Lower leg skin (tissue), 4 donors: ENCODE measurements at regions not wholly inside any gene's neighbourhood (a gene's known extent, or its start where the extent isn't known, plus 50 kb on each side); places are given as distances from the start of the nearest gene placed in this dataset.
A peak's percentile ranks its signal among the peaks of the same experiment; 100 is the strongest.

Source experiments
- DNase-seq, 2 donors: peaks; one replicate each; pipeline ENCODE4 v3.0.0-alpha.2; 2019; ENCODE audit warnings: low spot score in 2 of 2
- H3K4me3 ChIP-seq: fragments of 200-600 bp; sonication (generic); 2 replicates; pipeline ENCODE4 v1.5.1; 2017; ENCODE audit warnings: mild to moderate bottlenecking, low read depth; ENCODE audit not compliant: poor library complexity, severe bottlenecking
- POLR2A ChIP-seq, 2 donors: fragments of 450-650 bp; IDR thresholded peaks; one replicate each; pipeline ENCODE4 v1.6.1; 2016 to 2017; ENCODE audit warnings: antibody characterized with exemption in 2 of 2, mild to moderate bottlenecking in 1 of 2, moderate library complexity in 1 of 2
- WGBS, 2 donors: methylation state at CpG; one replicate each; pipeline ENCODE4 v1.1.5; 2018; 5-methylcytosine and 5-hydroxymethylcytosine counted together
- intact Hi-C: fragments of 100-400 bp; cut with DNase I; formaldehyde crosslinking; loops from one replicate; pipeline ENCODE4 v1.15.0; 2023; ENCODE audit warnings: low total_unique reads
- TF ChIP-seq, protein P1 (sequence below), 3 donors: fragments of 450-650 bp; IDR thresholded peaks; one replicate each; pipeline ENCODE4 v1.5.1; 2016; ENCODE audit warnings: antibody characterized with exemption in 3 of 3, mild to moderate bottlenecking in 3 of 3, moderate library complexity in 2 of 3

DNA sequence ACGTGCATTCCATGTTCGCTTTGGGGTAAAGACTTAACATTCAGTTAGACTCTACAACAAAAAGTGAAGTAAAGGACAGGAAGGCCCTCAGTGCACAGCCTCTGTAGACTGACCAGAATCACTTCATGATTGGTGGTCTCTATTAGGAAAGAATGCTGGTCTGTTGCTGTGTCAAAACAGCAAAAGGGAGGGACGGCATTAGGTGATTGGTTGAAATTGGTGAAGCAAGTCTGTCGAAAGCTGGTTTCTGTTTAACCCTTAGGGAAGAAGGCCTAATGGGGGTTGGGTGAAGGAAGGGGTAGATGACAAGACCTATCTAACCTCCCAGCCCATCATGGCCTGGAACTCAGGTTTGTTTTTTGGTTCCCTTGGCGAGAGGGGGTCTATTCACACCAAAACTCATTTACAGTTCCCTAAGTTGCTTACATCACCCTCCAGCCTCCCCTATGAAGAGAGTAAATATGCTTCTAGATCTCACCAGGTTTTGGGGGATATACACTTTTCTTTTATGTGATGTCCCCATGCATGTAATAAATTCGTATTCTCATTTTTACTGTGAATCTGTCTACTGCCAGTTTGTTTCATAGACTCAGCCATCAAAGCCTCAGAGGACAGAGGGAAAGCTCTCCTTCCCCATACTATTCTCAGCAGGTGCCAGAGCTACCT, 65.6 kb downstream of the TMEM17 start:
- no peak for TF ChIP-seq POLR2A (IDR thresholded peaks at IDR 0.05)
- TF ChIP-seq, protein P1, sequence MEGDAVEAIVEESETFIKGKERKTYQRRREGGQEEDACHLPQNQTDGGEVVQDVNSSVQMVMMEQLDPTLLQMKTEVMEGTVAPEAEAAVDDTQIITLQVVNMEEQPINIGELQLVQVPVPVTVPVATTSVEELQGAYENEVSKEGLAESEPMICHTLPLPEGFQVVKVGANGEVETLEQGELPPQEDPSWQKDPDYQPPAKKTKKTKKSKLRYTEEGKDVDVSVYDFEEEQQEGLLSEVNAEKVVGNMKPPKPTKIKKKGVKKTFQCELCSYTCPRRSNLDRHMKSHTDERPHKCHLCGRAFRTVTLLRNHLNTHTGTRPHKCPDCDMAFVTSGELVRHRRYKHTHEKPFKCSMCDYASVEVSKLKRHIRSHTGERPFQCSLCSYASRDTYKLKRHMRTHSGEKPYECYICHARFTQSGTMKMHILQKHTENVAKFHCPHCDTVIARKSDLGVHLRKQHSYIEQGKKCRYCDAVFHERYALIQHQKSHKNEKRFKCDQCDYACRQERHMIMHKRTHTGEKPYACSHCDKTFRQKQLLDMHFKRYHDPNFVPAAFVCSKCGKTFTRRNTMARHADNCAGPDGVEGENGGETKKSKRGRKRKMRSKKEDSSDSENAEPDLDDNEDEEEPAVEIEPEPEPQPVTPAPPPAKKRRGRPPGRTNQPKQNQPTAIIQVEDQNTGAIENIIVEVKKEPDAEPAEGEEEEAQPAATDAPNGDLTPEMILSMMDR (IDR thresholded peaks at IDR 0.05): no peak
- no peak overlapping the region for H3K4me3 ChIP-seq
- WGBS, 2 donors: 91 to 93% methylated on average over 6 of the region's 6 CpGs
- peak in 1 of 2 donors; percentile 8 for DNase-seq
- intact Hi-C loops: no loop called here

DNA sequence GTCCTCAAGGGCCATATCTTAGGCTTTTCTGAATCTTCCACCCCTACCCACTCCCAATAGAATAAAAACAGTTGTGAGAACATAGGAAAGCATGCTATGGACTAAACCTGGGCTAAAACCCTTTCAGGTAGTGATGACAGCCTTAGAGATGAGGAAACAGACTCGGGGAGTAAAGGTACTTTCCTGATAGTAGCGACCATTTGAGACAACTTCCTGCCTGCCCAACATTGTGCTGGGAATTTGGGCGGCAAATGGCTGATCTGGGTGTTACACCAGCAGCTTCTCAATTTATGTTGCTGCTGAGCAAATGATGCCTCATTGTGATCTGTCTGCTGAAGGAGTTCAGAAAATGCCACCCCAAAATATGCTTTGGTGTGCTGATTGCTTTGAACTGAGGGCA, 66.6 kb downstream of the TMEM17 start:
- H3K4me3 ChIP-seq: no peak overlapping the region
- 80 to 85% methylated on average over 3 of the region's 3 CpGs for WGBS, 2 donors
- intact Hi-C loops: no loop called here
- TF ChIP-seq, protein P1 (IDR thresholded peaks at IDR 0.05): no peak
- no peak for TF ChIP-seq POLR2A (IDR thresholded peaks at IDR 0.05)
- DNase-seq: no peak

DNA sequence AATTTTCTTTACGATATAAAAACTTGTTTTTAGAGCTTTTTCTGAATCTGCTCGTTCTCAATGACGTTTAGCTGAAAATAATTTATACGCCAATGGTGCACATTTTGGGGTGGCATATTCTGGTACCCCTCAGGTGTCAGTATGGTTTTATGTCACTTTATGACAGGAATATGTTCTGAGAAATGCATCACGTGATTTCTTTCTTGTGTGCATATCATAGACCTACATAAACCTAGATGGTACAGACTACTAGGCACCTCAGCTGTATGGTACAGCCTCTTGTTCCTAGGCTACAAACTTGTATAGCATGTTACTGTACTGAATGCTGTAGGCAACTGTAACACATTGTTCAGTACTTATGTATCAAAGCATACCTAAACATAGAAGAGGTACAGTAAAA, 68.2 kb downstream of the TMEM17 start:
- no peak overlapping the region for H3K4me3 ChIP-seq
- no peak for DNase-seq
- WGBS, 2 donors: 92 to 94% methylated on average over 5 of the region's 5 CpGs
- TF ChIP-seq, protein P1 (IDR thresholded peaks at IDR 0.05): no peak
- TF ChIP-seq POLR2A (IDR thresholded peaks at IDR 0.05): no peak
- intact Hi-C loops: no loop called here

DNA sequence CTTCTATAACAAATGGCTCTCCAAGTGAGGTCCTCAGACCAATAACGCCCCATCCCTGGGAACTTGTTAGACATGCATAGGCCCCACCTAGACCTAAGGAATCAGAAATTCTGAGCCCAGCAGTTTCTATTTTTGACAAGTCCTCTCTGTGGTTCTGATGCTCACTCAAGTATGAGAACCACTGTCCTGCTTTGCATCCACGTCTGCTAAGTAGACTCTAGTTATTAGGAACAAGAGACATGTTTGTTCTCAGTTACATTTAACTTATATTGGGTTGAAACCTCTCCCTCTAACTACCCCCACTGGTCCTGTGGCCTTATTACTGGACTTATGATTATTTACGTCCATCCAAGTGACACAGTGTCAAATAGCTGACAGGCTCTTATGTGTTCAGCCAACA, 70.3 kb downstream of the TMEM17 start:
- TF ChIP-seq, protein P1 (IDR thresholded peaks at IDR 0.05): no peak
- no peak for TF ChIP-seq POLR2A (IDR thresholded peaks at IDR 0.05)
- no peak for DNase-seq
- H3K4me3 ChIP-seq: no peak overlapping the region
- WGBS, 2 donors: 88 to 90% methylated on average over 3 of the region's 3 CpGs
- intact Hi-C loops: no loop called here

DNA sequence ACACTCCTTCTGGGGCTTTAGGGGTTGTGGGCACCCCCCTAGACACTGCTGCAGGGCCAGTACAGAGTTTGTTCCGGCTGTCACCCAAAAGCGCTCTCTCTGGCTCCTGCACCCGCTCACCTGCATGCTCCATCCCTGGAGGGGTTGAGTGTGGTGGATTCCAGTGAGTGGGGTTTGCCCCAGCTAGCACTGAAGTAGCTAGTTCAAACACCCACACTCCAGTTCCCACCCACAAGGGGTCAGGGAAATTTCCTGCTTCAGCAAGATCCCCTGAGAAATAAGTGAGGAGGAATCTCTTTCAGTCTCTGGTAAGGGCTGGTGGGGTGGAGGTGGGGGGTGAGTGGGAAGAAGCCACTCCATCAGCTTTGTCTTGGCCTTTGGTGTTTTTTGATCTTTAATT, 73.6 kb downstream of the TMEM17 start:
- intact Hi-C loops: no loop called here
- no peak overlapping the region for H3K4me3 ChIP-seq
- WGBS, 2 donors: 83 to 90% methylated on average over 2 to 3 of the region's 3 CpGs
- peak in 1 of 2 donors; percentile 7 for DNase-seq
- TF ChIP-seq POLR2A (IDR thresholded peaks at IDR 0.05): no peak
- TF ChIP-seq, protein P1 (IDR thresholded peaks at IDR 0.05): no peak

DNA sequence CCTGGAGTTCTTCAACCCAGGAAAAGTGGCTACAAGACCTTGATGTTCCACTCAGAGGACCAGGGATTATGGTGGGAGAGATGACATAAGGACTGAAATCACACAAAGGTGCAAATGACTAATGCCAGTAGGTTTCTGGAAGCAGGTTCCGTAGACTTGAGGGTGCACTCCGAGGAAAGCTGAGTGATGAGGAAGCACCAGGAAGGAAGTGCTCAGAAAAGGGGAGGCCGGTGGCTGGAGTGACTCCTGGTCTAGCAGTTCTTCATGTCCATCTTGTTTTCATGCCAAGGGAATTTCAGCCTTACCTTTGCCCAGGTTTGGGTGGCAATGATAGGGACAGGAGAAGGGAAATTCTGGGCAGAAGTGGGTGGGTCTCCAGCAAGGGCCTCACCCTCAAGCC, 74.5 kb downstream of the TMEM17 start:
- intact Hi-C loops: no loop called here
- 80 to 83% methylated on average over 3 of the region's 3 CpGs for WGBS, 2 donors
- H3K4me3 ChIP-seq: no peak overlapping the region
- peak in 1 of 2 donors; percentile 10 for DNase-seq
- TF ChIP-seq POLR2A (IDR thresholded peaks at IDR 0.05): no peak
